ENCODE measurements at regions not wholly inside any gene's neighbourhood (a gene's known extent, or its start where the extent isn't known, plus 50 kb on each side); places are given as distances from the start of the nearest gene placed in this dataset.

GRCh38 chr16:86642087-86642486 lies 63.7 kb downstream of the FOXL1 start:
- H3K9me3 ChIP-seq (ENCODE audit: control insufficient read depth in 4 of 4, low read length in 3 of 4) = peaks cover 0 to 1% (median 0%) of the 10 kb centered on the region in 4 donors
- H3K27ac ChIP-seq (ENCODE audit: low read depth in 1 of 2, low read length in 2 of 2) = no peak overlapping the region
- no peaks in the 10 kb centered on the region for H3K4me1 ChIP-seq (ENCODE audit: control insufficient read depth in 4 of 4, insufficient read depth in 4 of 4, low read length in 3 of 4)
- no peaks in the 10 kb centered on the region for H3K36me3 ChIP-seq (ENCODE audit: control insufficient read depth in 4 of 4, insufficient read depth in 3 of 4, low read depth in 1 of 4, low read length in 3 of 4)
- TF ChIP-seq CTCF (IDR thresholded peaks at IDR 0.05; ENCODE audit: low read depth, low read length, missing input control) = no peak
- no peak for TF ChIP-seq NR2F2 (IDR thresholded peaks at IDR 0.05)
- no peak for TF ChIP-seq ATF3 (IDR thresholded peaks at IDR 0.05)
- TF ChIP-seq YY1 (IDR thresholded peaks at IDR 0.05) = no peak
- no peak for TF ChIP-seq JUND (IDR thresholded peaks at IDR 0.05)
- no peak for TF ChIP-seq REST (IDR thresholded peaks at IDR 0.05)
- TF ChIP-seq FOXA1 (IDR thresholded peaks at IDR 0.05) = no peak
- TF ChIP-seq GABPA (IDR thresholded peaks at IDR 0.05 in 1 of 2, conservative IDR thresholded peaks at IDR 0.05 in 1 of 2) = no peak
- no peak for TF ChIP-seq TAF1 (conservative IDR thresholded peaks at IDR 0.05)
- TF ChIP-seq SP1 (IDR thresholded peaks at IDR 0.05) = no peak
- H3K9ac ChIP-seq (ENCODE audit: low read depth in 1 of 2, low read length in 2 of 2) = no peak overlapping the region
- no peaks in the 10 kb centered on the region for H3K27me3 ChIP-seq (ENCODE audit: control insufficient read depth in 4 of 4, insufficient read depth in 4 of 4, low read length in 3 of 4)
- DNase-seq (ENCODE audit: low spot score) = no peak
- 81% methylated on average over 1 of the region's 1 CpG for WGBS
- H3K4me3 ChIP-seq (ENCODE audit: low read depth in 1 of 3, low read length in 3 of 3) = no peak overlapping the region

GRCh38 chr16:86643671-86644070 lies 65.3 kb downstream of the FOXL1 start:
- 67% methylated on average over 6 of the region's 6 CpGs for WGBS
- Histone ChIP-seq H3K27ac (ENCODE audit: low read depth in 1 of 2, low read length in 2 of 2) (no peak overlapping the region), H3K36me3 (ENCODE audit: control insufficient read depth in 4 of 4, insufficient read depth in 3 of 4, low read depth in 1 of 4, low read length in 3 of 4) (no peaks in the 10 kb centered on the region), H3K9ac (ENCODE audit: low read depth in 1 of 2, low read length in 2 of 2) (no peak overlapping the region), H3K27me3 (ENCODE audit: control insufficient read depth in 4 of 4, insufficient read depth in 4 of 4, low read length in 3 of 4) (no peaks in the 10 kb centered on the region), H3K9me3 (ENCODE audit: control insufficient read depth in 4 of 4, low read length in 3 of 4) (peaks cover 0 to 5% (median 3%) of the 10 kb centered on the region in 4 donors), H3K4me3 (ENCODE audit: low read depth in 1 of 3, low read length in 3 of 3) (no peak overlapping the region), H3K4me1 (ENCODE audit: control insufficient read depth in 4 of 4, insufficient read depth in 4 of 4, low read length in 3 of 4) (no peaks in the 10 kb centered on the region)
- no peak for DNase-seq (ENCODE audit: low spot score)
- TF ChIP-seq YY1 (IDR thresholded peaks at IDR 0.05) (no peak), ZBTB33 (IDR thresholded peaks at IDR 0.05) (no peak), FOXA2 (IDR thresholded peaks at IDR 0.05) (no peak), RAD21 (IDR thresholded peaks at IDR 0.05) (no peak), SP1 (IDR thresholded peaks at IDR 0.05) (no peak), ATF3 (IDR thresholded peaks at IDR 0.05) (no peak), HNF4A (conservative IDR thresholded peaks at IDR 0.05) (no peak), TAF1 (conservative IDR thresholded peaks at IDR 0.05) (no peak), RXRA (IDR thresholded peaks at IDR 0.05) (no peak), REST (IDR thresholded peaks at IDR 0.05) (no peak), GABPA (IDR thresholded peaks at IDR 0.05 in 1 of 2, conservative IDR thresholded peaks at IDR 0.05 in 1 of 2) (no peak), CTCF (IDR thresholded peaks at IDR 0.05; ENCODE audit: low read depth, low read length, missing input control) (no peak), FOXA1 (IDR thresholded peaks at IDR 0.05) (no peak), JUND (IDR thresholded peaks at IDR 0.05) (no peak), NR2F2 (IDR thresholded peaks at IDR 0.05) (no peak), HNF4G (IDR thresholded peaks at IDR 0.05) (no peak), EGR1 (IDR thresholded peaks at IDR 0.05; ENCODE audit: low read depth in 2 of 2) (no peak)

Data from liver (tissue), 8 donors.